CD4-positive, alpha-beta memory T cell (primary cell): ENCODE measurements at regions not wholly inside any gene's neighbourhood (a gene's known extent, or its start where the extent isn't known, plus 50 kb on each side); places are given as distances from the start of the nearest gene placed in this dataset.

Experiments used
- CTCF ChIA-PET: fragments of 350-600 bp; sonication (Branson Sonifier 250); formaldehyde crosslinking; loops from one replicate; lab custom pipeline; 2021; ENCODE audit warnings: inconsistent platforms; ENCODE audit not compliant: partially characterized antibody; lab: Charles Lee
- POLR2A ChIA-PET: fragments of 350-600 bp; sonication (Branson Sonifier 250); formaldehyde crosslinking; loops from one replicate; lab custom pipeline; 2021; ENCODE audit not compliant: partially characterized antibody; lab: Charles Lee
- DNase-seq, 5 donors: peaks; one replicate each; pipeline versions ENCODE4 v3.0.0 to v3.0.0-alpha.2; 2020 to 2022; ENCODE audit warnings: mixed read lengths in 1 of 5
- H3K27ac ChIP-seq: one replicate; pipeline ENCODE4 v1.7.0; 2013; ENCODE audit warnings: low read depth, low read length
- H3K27me3 ChIP-seq: 2 replicates; pipeline ENCODE4 v1.7.0; 2013; ENCODE audit warnings: mild to moderate bottlenecking, low read length, moderate library complexity; ENCODE audit not compliant: insufficient read depth
- H3K36me3 ChIP-seq: 2 replicates; pipeline ENCODE4 v1.7.0; 2013; ENCODE audit warnings: mild to moderate bottlenecking, low read length, moderate library complexity; ENCODE audit not compliant: insufficient read depth
- H3K4me1 ChIP-seq: 2 replicates; pipeline ENCODE4 v1.7.0; 2013; ENCODE audit warnings: mild to moderate bottlenecking, low read length, moderate library complexity; ENCODE audit not compliant: insufficient read depth
- H3K4me3 ChIP-seq, 2 donors: one replicate each; pipeline ENCODE4 v1.7.0; 2013; ENCODE audit warnings: low read length in 2 of 2, mild to moderate bottlenecking in 1 of 2
- H3K9me3 ChIP-seq, 2 donors: one replicate each; pipeline ENCODE4 v1.7.0; 2013; ENCODE audit warnings: low read length in 2 of 2, control low read depth in 1 of 2; ENCODE audit not compliant: control insufficient read depth in 1 of 2
- H3K27ac Mint-ChIP-seq, 7 donors: one replicate each; pipeline ENCODE4 v1.8.0; 2020 to 2021; ENCODE audit warnings: mixed read lengths in 7 of 7, mild to moderate bottlenecking in 6 of 7, inconsistent platforms in 3 of 7, moderate library complexity in 3 of 7
- H3K27me3 Mint-ChIP-seq, 2 donors: one replicate each; pipeline ENCODE4 v1.8.0; 2020 to 2021; ENCODE audit warnings: mixed read lengths in 2 of 2
- H3K36me3 Mint-ChIP-seq, 2 donors: one replicate each; pipeline ENCODE4 v1.8.0; 2020 to 2021; ENCODE audit warnings: mixed read lengths in 2 of 2, inconsistent platforms in 1 of 2, mild to moderate bottlenecking in 1 of 2
- H3K4me1 Mint-ChIP-seq, 4 donors: one replicate each; pipeline ENCODE4 v1.8.0; 2020 to 2021; ENCODE audit warnings: mixed read lengths in 4 of 4, mild to moderate bottlenecking in 1 of 4
- H3K4me3 Mint-ChIP-seq, 8 donors: one replicate each; pipeline ENCODE4 v1.8.0; 2020 to 2021; ENCODE audit warnings: mixed read lengths in 8 of 8, mild to moderate bottlenecking in 7 of 8, moderate library complexity in 6 of 8, inconsistent platforms in 3 of 8
- H3K9me3 Mint-ChIP-seq, 8 donors: one replicate each; pipeline ENCODE4 v1.8.0; 2020 to 2021; ENCODE audit warnings: mixed read lengths in 8 of 8, mild to moderate bottlenecking in 5 of 8, inconsistent platforms in 3 of 8, moderate library complexity in 1 of 8
- intact Hi-C: fragments of 100-400 bp; cut with micrococcal nuclease; formaldehyde crosslinking; loops from one replicate; pipeline ENCODE4 v1.15.1; 2023

GRCh38 chr3:180264479-180264878 lies 227.7 kb upstream of the PEX5L start:
- no peaks in the 10 kb centered on the region for H3K27me3 Mint-ChIP-seq
- Histone ChIP-seq H3K4me1 (peaks cover 5% of the 10 kb centered on the region), H3K9me3 (no peaks in the 10 kb centered on the region), H3K36me3 (no peaks in the 10 kb centered on the region), H3K27me3 (no peaks in the 10 kb centered on the region), H3K27ac (no peak overlapping the region), H3K4me3 (no peak overlapping the region)
- ChIA-PET CTCF (no interaction called here), POLR2A (no interaction called here)
- H3K9me3 Mint-ChIP-seq = peaks cover 3 to 35% (median 22%) of the 10 kb centered on the region in 8 donors
- no peaks in the 10 kb centered on the region for H3K36me3 Mint-ChIP-seq
- peaks cover 3 to 7% (median 4%) of the 10 kb centered on the region in 4 donors for H3K4me1 Mint-ChIP-seq
- DNase-seq = no peak
- no peak overlapping the region for H3K4me3 Mint-ChIP-seq
- intact Hi-C loops = no loop called here
- H3K27ac Mint-ChIP-seq = no peak overlapping the region

GRCh38 chr3:180265551-180265950 lies 228.8 kb upstream of the PEX5L start:
- ChIA-PET CTCF (no interaction called here), POLR2A (no interaction called here)
- DNase-seq = no peak
- H3K4me3 Mint-ChIP-seq = peak overlapping the region in 1 of 8 donors; percentile 25
- H3K27me3 Mint-ChIP-seq = no peaks in the 10 kb centered on the region
- H3K36me3 ChIP-seq = no peaks in the 10 kb centered on the region
- H3K4me1 Mint-ChIP-seq = peaks cover 3 to 7% (median 4%) of the 10 kb centered on the region in 4 donors
- no peaks in the 10 kb centered on the region for H3K9me3 ChIP-seq
- no peaks in the 10 kb centered on the region for H3K36me3 Mint-ChIP-seq
- peaks cover 5% of the 10 kb centered on the region for H3K4me1 ChIP-seq
- no peaks in the 10 kb centered on the region for H3K27me3 ChIP-seq
- peaks cover 3 to 26% (median 17%) of the 10 kb centered on the region in 8 donors for H3K9me3 Mint-ChIP-seq
- intact Hi-C loops = no loop called here
- H3K27ac Mint-ChIP-seq = no peak overlapping the region
- no peak overlapping the region for H3K4me3 ChIP-seq
- no peak overlapping the region for H3K27ac ChIP-seq

GRCh38 chr3:180267202-180267843 lies 230.6 kb upstream of the PEX5L start:
- peaks cover 3 to 7% (median 4%) of the 10 kb centered on the region in 4 donors for H3K4me1 Mint-ChIP-seq
- H3K27ac Mint-ChIP-seq = peak overlapping the region in 5 of 7 donors; percentile 9 to 74 (median 58)
- DNase-seq = peak in 2 of 5 donors; percentile 3 to 8
- H3K27me3 Mint-ChIP-seq = no peaks in the 10 kb centered on the region
- ChIA-PET POLR2A (no interaction called here), CTCF (interaction anchor here (1.6 kb wide), 1 partner anchor 44 kb away, joined by 4 read pairs; no protein-coding TSS in a partner anchor)
- peaks cover 5% of the 10 kb centered on the region for H3K4me1 ChIP-seq
- H3K27ac ChIP-seq = no peak overlapping the region
- no peaks in the 10 kb centered on the region for H3K36me3 ChIP-seq
- no peak overlapping the region for H3K4me3 ChIP-seq
- H3K4me3 Mint-ChIP-seq = peak overlapping the region in 7 of 8 donors; percentile 34 to 72 (median 49)
- H3K36me3 Mint-ChIP-seq = no peaks in the 10 kb centered on the region
- H3K9me3 ChIP-seq = no peaks in the 10 kb centered on the region
- intact Hi-C loops = no loop called here
- no peaks in the 10 kb centered on the region for H3K27me3 ChIP-seq
- H3K9me3 Mint-ChIP-seq = peaks cover 2 to 16% (median 6%) of the 10 kb centered on the region in 8 donors

- ChIA-PET CTCF (no interaction called here), POLR2A (no interaction called here)
- Histone ChIP-seq H3K4me3 (no peak overlapping the region), H3K27me3 (no peaks in the 10 kb centered on the region), H3K27ac (no peak overlapping the region), H3K36me3 (no peaks in the 10 kb centered on the region), H3K4me1 (no peaks in the 10 kb centered on the region), H3K9me3 (no peaks in the 10 kb centered on the region)
- Mint-ChIP-seq H3K36me3 (no peaks in the 10 kb centered on the region), H3K27me3 (peaks cover 0 to 4% of the 10 kb centered on the region in 2 donors), H3K27ac (no peak overlapping the region), H3K9me3 (peaks cover 0 to 12% (median 8%) of the 10 kb centered on the region in 8 donors), H3K4me1 (peaks cover 0 to 1% (median 0%) of the 10 kb centered on the region in 4 donors), H3K4me3 (no peak overlapping the region)
- no peak for DNase-seq
- intact Hi-C loops = no loop called here
Measured at GRCh38 chr3:180274536-180274935, 237.8 kb upstream of the PEX5L start.

- Mint-ChIP-seq H3K36me3 (no peaks in the 10 kb centered on the region), H3K27ac (no peak overlapping the region), H3K9me3 (peaks cover 0 to 10% (median 6%) of the 10 kb centered on the region in 8 donors), H3K4me1 (peaks cover 0 to 1% (median 0%) of the 10 kb centered on the region in 4 donors), H3K27me3 (peaks cover 0 to 4% of the 10 kb centered on the region in 2 donors), H3K4me3 (no peak overlapping the region)
- no peaks in the 10 kb centered on the region for H3K4me1 ChIP-seq
- no peaks in the 10 kb centered on the region for H3K9me3 ChIP-seq
- no peak for DNase-seq
- no peaks in the 10 kb centered on the region for H3K27me3 ChIP-seq
- H3K27ac ChIP-seq = no peak overlapping the region
- H3K4me3 ChIP-seq = no peak overlapping the region
- no peaks in the 10 kb centered on the region for H3K36me3 ChIP-seq
- intact Hi-C loops = no loop called here
- POLR2A ChIA-PET = no interaction called here
- CTCF ChIA-PET = no interaction called here
Measured at GRCh38 chr3:180275176-180275575, 238.4 kb upstream of the PEX5L start.

- no peak overlapping the region for H3K27ac Mint-ChIP-seq
- H3K4me3 Mint-ChIP-seq = no peak overlapping the region
- intact Hi-C loops = no loop called here
- H3K27me3 Mint-ChIP-seq = peaks cover 0 to 4% of the 10 kb centered on the region in 2 donors
- no peaks in the 10 kb centered on the region for H3K36me3 ChIP-seq
- no peak for DNase-seq
- H3K27ac ChIP-seq = no peak overlapping the region
- ChIA-PET POLR2A (no interaction called here), CTCF (no interaction called here)
- H3K4me1 ChIP-seq = no peaks in the 10 kb centered on the region
- H3K9me3 Mint-ChIP-seq = peaks cover 0 to 7% (median 5%) of the 10 kb centered on the region in 8 donors
- no peaks in the 10 kb centered on the region for H3K9me3 ChIP-seq
- H3K4me1 Mint-ChIP-seq = peaks cover 0 to 1% (median 0%) of the 10 kb centered on the region in 4 donors
- H3K27me3 ChIP-seq = no peaks in the 10 kb centered on the region
- H3K36me3 Mint-ChIP-seq = no peaks in the 10 kb centered on the region
- no peak overlapping the region for H3K4me3 ChIP-seq
Measured at GRCh38 chr3:180277041-180277440, 240.3 kb upstream of the PEX5L start.

- no peak overlapping the region for H3K27ac Mint-ChIP-seq
- H3K4me3 Mint-ChIP-seq = no peak overlapping the region
- H3K27me3 Mint-ChIP-seq = peaks cover 0 to 4% of the 10 kb centered on the region in 2 donors
- H3K27ac ChIP-seq = no peak overlapping the region
- intact Hi-C loops = no loop called here
- no peak overlapping the region for H3K4me3 ChIP-seq
- H3K36me3 ChIP-seq = no peaks in the 10 kb centered on the region
- H3K4me1 Mint-ChIP-seq = peaks cover 0 to 1% (median 0%) of the 10 kb centered on the region in 4 donors
- DNase-seq = no peak
- no peaks in the 10 kb centered on the region for H3K27me3 ChIP-seq
- H3K4me1 ChIP-seq = no peaks in the 10 kb centered on the region
- H3K36me3 Mint-ChIP-seq = no peaks in the 10 kb centered on the region
- peaks cover 0 to 6% (median 3%) of the 10 kb centered on the region in 8 donors for H3K9me3 Mint-ChIP-seq
- CTCF ChIA-PET = no interaction called here
- H3K9me3 ChIP-seq = no peaks in the 10 kb centered on the region
- POLR2A ChIA-PET = no interaction called here
Measured at GRCh38 chr3:180278583-180279188, 241.9 kb upstream of the PEX5L start.
